Sigmoid colon (tissue), 4 donors: ENCODE measurements at regions not wholly inside any gene's neighbourhood (a gene's known extent, or its start where the extent isn't known, plus 50 kb on each side); places are given as distances from the start of the nearest gene placed in this dataset.

ENCODE experiments used
- CTCF ChIP-seq, 4 experiments: fragments of 450-650 bp in 3 of 4; fragments of 200-600 bp in 1 of 4; IDR thresholded peaks; one replicate each; pipeline ENCODE4 v1.5.1; 2016 to 2019; ENCODE audit warnings: antibody characterized with exemption in 4 of 4, mild to moderate bottlenecking in 3 of 4, moderate library complexity in 2 of 4
- EP300 ChIP-seq, 4 donors: sonication (generic); formaldehyde crosslinking; IDR thresholded peaks; one replicate each; pipeline ENCODE4 v1.6.1; 2017; ENCODE audit warnings: antibody characterized with exemption in 4 of 4
- POLR2A ChIP-seq, 2 donors: fragments of 450-650 bp; IDR thresholded peaks; one replicate each; pipeline ENCODE4 v1.6.1; 2016; ENCODE audit warnings: antibody characterized with exemption in 2 of 2, mild to moderate bottlenecking in 2 of 2, moderate library complexity in 2 of 2
- POLR2AphosphoS5 ChIP-seq, 4 donors: sonication (generic); formaldehyde crosslinking; IDR thresholded peaks; one replicate each; pipeline ENCODE4 v1.6.1; 2017; ENCODE audit warnings: antibody characterized with exemption in 4 of 4

GRCh38 chr4:124974152-124974551, 261.6 kb upstream of the ANKRD50 start:
- TF ChIP-seq CTCF (IDR thresholded peaks at IDR 0.05) (no peak), EP300 (IDR thresholded peaks at IDR 0.05) (no peak), POLR2A (IDR thresholded peaks at IDR 0.05) (no peak), POLR2AphosphoS5 (IDR thresholded peaks at IDR 0.05) (no peak)
